ENCODE measurements at regions not wholly inside any gene's neighbourhood (a gene's known extent, or its start where the extent isn't known, plus 50 kb on each side); places are given as distances from the start of the nearest gene placed in this dataset.

DNA sequence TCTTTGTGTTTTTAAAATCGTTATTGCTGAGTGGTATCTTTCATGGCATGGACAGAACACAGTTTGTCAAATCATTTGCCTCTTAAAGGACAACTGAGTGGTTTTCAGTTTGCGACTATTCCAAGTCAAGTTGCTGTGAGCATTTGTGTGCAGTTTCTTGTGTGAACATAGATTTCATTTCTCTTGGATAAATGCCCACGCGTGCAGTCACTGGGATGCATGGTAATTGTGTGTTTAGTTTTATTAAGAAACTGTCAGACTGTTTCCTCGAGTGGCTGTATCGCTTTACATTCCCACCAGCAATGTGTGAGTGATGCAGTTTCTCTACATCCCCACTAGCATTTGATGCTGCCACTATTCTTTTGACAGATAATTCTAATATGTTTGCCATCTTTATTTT, 154.0 kb upstream of the ARL4C start:
- TF ChIP-seq, protein P1, sequence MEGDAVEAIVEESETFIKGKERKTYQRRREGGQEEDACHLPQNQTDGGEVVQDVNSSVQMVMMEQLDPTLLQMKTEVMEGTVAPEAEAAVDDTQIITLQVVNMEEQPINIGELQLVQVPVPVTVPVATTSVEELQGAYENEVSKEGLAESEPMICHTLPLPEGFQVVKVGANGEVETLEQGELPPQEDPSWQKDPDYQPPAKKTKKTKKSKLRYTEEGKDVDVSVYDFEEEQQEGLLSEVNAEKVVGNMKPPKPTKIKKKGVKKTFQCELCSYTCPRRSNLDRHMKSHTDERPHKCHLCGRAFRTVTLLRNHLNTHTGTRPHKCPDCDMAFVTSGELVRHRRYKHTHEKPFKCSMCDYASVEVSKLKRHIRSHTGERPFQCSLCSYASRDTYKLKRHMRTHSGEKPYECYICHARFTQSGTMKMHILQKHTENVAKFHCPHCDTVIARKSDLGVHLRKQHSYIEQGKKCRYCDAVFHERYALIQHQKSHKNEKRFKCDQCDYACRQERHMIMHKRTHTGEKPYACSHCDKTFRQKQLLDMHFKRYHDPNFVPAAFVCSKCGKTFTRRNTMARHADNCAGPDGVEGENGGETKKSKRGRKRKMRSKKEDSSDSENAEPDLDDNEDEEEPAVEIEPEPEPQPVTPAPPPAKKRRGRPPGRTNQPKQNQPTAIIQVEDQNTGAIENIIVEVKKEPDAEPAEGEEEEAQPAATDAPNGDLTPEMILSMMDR (IDR thresholded peaks at IDR 0.05) = no peak
- no peak for TF ChIP-seq POLR2A (IDR thresholded peaks at IDR 0.05)

Data from vagina (tissue), 2 donors.